ENCODE measurements at regions not wholly inside any gene's neighbourhood (a gene's known extent, or its start where the extent isn't known, plus 50 kb on each side); places are given as distances from the start of the nearest gene placed in this dataset.
"Not testable (repeated sequence)": the region's sequence is repeated elsewhere in the genome, so short reads cannot be mapped to it uniquely, and the experiment has no call there.

- intact Hi-C loops (cut with DNase I), result no loop called here
- 75 to 78% (median 76%) methylated on average over 25 to 30 of the region's 30 CpGs for WGBS, 3 donors
- DNase-seq, result no peak
Observed at GRCh38 chr7:1351881-1352625, 107.2 kb downstream of the MICALL2 start.

GRCh38 chr7:1352656-1353271 is 106.5 kb downstream of the MICALL2 start:
- intact Hi-C loops (cut with DNase I), result no loop called here
- TF ChIP-seq CTCF (IDR thresholded peaks at IDR 0.05), result no peak
- no peak for TF ChIP-seq POLR2A (IDR thresholded peaks at IDR 0.05)
- TF ChIP-seq EP300 (IDR thresholded peaks at IDR 0.05), result no peak
- H3K4me3 ChIP-seq, result no peak overlapping the region
- no peak overlapping the region for H3K27ac ChIP-seq
- no peaks in the 10 kb centered on the region for H3K9me3 ChIP-seq
- WGBS, 3 donors, result 59 to 62% (median 61%) methylated on average over 26 to 27 of the region's 27 CpGs
- no peaks in the 10 kb centered on the region for H3K36me3 ChIP-seq
- DNase-seq, result no peak
- H3K4me1 ChIP-seq (ENCODE audit: insufficient read depth), result no peaks in the 10 kb centered on the region
- H3K27me3 ChIP-seq, result no peaks in the 10 kb centered on the region

More at GRCh38 chr7:1351881-1352625, 107.2 kb downstream of the MICALL2 start:
- no peak for TF ChIP-seq CTCF (IDR thresholded peaks at IDR 0.05)
- TF ChIP-seq EP300 (IDR thresholded peaks at IDR 0.05), result no peak
- TF ChIP-seq POLR2A (IDR thresholded peaks at IDR 0.05), result no peak
- H3K4me3 ChIP-seq, result no peak overlapping the region
- H3K9me3 ChIP-seq, result no peaks in the 10 kb centered on the region
- H3K27ac ChIP-seq, result no peak overlapping the region
- H3K36me3 ChIP-seq, result no peaks in the 10 kb centered on the region
- no peaks in the 10 kb centered on the region for H3K4me1 ChIP-seq (ENCODE audit: insufficient read depth)
- H3K27me3 ChIP-seq, result no peaks in the 10 kb centered on the region

- TF ChIP-seq POLR2A (IDR thresholded peaks at IDR 0.05) (no peak), CTCF (IDR thresholded peaks at IDR 0.05) (no peak), EP300 (IDR thresholded peaks at IDR 0.05) (no peak)
- intact Hi-C loops (cut with DNase I), result no loop called here
- H3K4me3 ChIP-seq, result no peak overlapping the region
- no peaks in the 10 kb centered on the region for H3K27me3 ChIP-seq
- H3K4me1 ChIP-seq (ENCODE audit: insufficient read depth), result no peaks in the 10 kb centered on the region
- H3K9me3 ChIP-seq, result peaks cover 0 to 2% of the 10 kb centered on the region in 2 donors
- DNase-seq, result no peak
- no peak overlapping the region for H3K27ac ChIP-seq
- H3K36me3 ChIP-seq, result no peaks in the 10 kb centered on the region
- WGBS, 3 donors, result 57 to 62% (median 61%) methylated on average over 32 of the region's 32 CpGs
Observed at GRCh38 chr7:1354661-1355567, 104.4 kb downstream of the MICALL2 start.

DNA sequence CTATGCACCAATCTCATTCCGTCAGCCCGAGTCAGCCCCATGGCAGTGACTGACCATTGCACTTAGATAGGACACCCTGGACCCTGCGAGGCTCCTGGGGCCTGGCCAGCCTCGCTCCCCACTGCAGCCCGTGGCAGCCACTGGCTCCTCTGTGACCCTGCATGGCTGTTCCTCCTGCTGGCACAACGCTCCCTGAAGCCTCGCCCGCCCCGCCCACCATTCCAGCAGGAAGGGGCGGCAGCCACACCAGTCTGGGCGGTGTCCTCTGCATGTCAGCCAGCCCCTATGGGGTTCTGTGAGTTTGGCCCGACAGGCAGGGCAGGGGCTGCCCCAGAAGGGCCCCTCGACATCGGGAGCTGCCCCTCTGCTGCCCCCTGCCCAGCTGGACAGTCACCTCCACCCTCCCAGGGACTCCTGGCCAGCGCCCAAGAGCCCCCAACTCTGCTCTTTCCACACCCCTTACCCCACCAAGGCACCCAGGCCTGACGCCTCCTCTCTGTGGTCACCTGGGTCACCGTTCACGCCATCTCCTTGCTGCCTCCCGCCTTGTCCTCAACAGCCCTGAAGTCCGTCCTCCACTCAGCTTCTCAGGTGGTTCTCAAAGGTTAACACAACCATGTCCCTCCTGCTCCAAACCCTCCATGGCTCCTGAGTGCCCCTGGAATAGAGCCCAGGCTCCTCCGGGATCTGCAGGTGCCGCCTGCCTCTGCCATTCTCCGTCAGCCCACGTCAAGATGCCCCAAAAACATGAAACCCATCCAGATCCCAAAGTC is 103.5 kb downstream of the MICALL2 start:
- intact Hi-C loops (cut with DNase I), result no loop called here
- H3K4me3 ChIP-seq, result no peak overlapping the region
- WGBS, 3 donors, result 51 to 64% (median 63%) methylated on average over 23 to 24 of the region's 24 CpGs
- no peaks in the 10 kb centered on the region for H3K36me3 ChIP-seq
- no peak for TF ChIP-seq EP300 (IDR thresholded peaks at IDR 0.05)
- DNase-seq, result no peak
- no peak overlapping the region for H3K27ac ChIP-seq
- no peaks in the 10 kb centered on the region for H3K27me3 ChIP-seq
- H3K4me1 ChIP-seq (ENCODE audit: insufficient read depth), result no peaks in the 10 kb centered on the region
- H3K9me3 ChIP-seq, result peaks cover 0 to 8% of the 10 kb centered on the region in 2 donors

DNA sequence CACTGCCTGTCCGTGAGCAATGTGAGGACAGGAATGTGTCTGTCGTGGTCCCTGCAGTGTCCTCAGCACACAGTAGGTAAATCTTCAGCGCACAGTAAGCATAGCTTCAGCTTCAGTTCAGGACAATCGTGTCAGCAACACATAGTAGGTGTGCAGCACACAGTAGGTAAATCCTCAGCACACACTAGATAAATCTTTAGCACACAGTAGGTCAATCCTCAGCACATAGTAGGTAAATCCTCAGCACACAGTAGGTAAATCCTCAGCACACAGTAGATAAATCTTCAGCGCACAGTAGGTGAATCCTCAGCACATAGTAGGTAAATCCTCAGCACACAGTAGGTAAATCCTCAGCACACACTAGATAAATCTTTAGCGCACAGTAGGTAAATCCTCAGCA is 102.4 kb downstream of the MICALL2 start:
- DNase-seq; H3K27ac ChIP-seq; intact Hi-C loops (cut with DNase I); H3K4me3 ChIP-seq; H3K4me1 ChIP-seq (ENCODE audit: insufficient read depth); H3K27me3 ChIP-seq; H3K36me3 ChIP-seq: not testable (repeated sequence)
- peaks cover 0 to 11% of the 10 kb centered on the region in 2 donors for H3K9me3 ChIP-seq
- WGBS, 3 donors, result 88 to 97% (median 93%) methylated on average over 6 of the region's 6 CpGs

DNA sequence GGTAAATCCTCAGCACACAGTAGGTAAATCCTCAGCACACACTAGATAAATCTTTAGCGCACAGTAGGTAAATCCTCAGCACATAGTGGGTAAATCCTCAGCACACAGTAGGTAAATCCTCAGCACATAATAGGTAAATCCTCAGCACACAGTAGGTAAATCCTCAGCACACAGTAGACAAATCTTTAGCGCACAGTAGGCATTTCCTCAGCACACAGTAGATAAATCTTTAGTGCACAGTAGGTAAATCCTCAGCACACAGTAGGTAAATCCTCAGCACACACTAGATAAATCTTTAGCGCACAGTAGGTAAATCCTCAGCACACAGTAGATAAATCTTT is 102.0 kb downstream of the MICALL2 start:
- 97 to 98% (median 98%) methylated on average over 3 of the region's 3 CpGs for WGBS, 3 donors
- H3K9me3 ChIP-seq, result peaks cover 0 to 11% of the 10 kb centered on the region in 2 donors
- H3K4me1 ChIP-seq (ENCODE audit: insufficient read depth); H3K4me3 ChIP-seq; H3K27ac ChIP-seq; H3K36me3 ChIP-seq; intact Hi-C loops (cut with DNase I); DNase-seq; H3K27me3 ChIP-seq: not testable (repeated sequence)

Measured in ovary (tissue), 7 donors.